ENCODE measurements at regions not wholly inside any gene's neighbourhood (a gene's known extent, or its start where the extent isn't known, plus 50 kb on each side); places are given as distances from the start of the nearest gene placed in this dataset.

- DNase-seq, result no peak
Measured at GRCh38 chr6:7053125-7053774, 54.5 kb upstream of the RREB1 start.

Data from muscle of arm (tissue), 1 donor.